Esophagus muscularis mucosa (tissue), 3 donors: ENCODE measurements at regions not wholly inside any gene's neighbourhood (a gene's known extent, or its start where the extent isn't known, plus 50 kb on each side); places are given as distances from the start of the nearest gene placed in this dataset.

ENCODE experiments used
- CTCF ChIP-seq, 3 experiments: fragments of 200-600 bp in 2 of 3; fragments of 450-650 bp in 1 of 3; sonication (generic) in 2 of 3; IDR thresholded peaks; one replicate each; pipeline ENCODE4 v1.5.1; 2017 to 2019; ENCODE audit warnings: antibody characterized with exemption in 3 of 3, mild to moderate bottlenecking in 2 of 3, moderate library complexity in 1 of 3
- POLR2A ChIP-seq: fragments of 450-650 bp; IDR thresholded peaks from one replicate; pipeline ENCODE4 v1.6.1; 2017; ENCODE audit warnings: antibody characterized with exemption, moderate library complexity, mild to moderate bottlenecking, low read depth

DNA sequence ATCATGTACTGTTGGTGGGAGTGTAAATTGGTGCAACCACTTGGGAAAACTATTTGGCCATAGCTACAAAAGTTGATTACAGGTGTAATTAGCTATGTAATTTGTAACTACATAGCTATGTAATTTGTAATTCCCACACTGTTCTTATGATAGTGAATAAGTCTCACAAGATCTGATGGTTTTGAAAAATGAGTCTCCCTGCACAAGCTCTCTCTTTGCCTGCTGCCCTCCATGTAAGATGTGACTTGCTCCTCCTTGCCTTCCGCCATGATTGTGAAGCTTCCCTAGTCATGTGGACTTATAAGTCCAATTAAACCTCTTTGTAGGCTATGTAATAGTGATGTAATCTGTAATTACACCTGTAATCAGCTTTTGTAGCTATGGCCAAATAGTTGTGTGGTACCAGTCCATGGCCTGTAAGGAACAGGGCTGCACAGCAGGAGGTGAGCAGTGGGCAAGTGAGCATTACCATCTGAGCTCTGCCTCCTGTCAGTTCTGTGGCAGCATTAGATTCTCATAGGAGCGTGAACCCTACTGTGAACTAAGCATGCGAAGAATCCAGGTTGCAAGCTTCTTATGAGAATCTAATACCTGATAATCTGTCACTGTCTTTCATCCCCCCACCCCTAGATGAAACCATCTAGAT, 133.7 kb upstream of the COPS8 start:
- TF ChIP-seq POLR2A (no peak), CTCF (IDR thresholded peaks at IDR 0.05) (no peak)
